SU-DHL-6 (cell line): ENCODE measurements at regions not wholly inside any gene's neighbourhood (a gene's known extent, or its start where the extent isn't known, plus 50 kb on each side); places are given as distances from the start of the nearest gene placed in this dataset.

ENCODE experiments used
- H2AFZ ChIP-seq: fragments of 200-600 bp; sonication (generic); 2 replicates; pipeline ENCODE4 v1.6.1; 2014; ENCODE audit warnings: low read depth, mild to moderate bottlenecking, moderate library complexity, mixed read lengths, antibody characterized with exemption, low read length; ENCODE audit not compliant: severe bottlenecking
- H3F3A ChIP-seq: fragments of 200-600 bp; shearing (Covaris generic); 2 replicates; pipeline ENCODE4 v1.6.0; 2016; ENCODE audit warnings: antibody characterized with exemption, mild to moderate bottlenecking; ENCODE audit not compliant: insufficient read depth
- H3K27ac ChIP-seq: fragments of 200-600 bp; sonication (generic); 2 replicates; pipeline ENCODE4 v1.5.1; 2016; ENCODE audit warnings: low read depth, mild to moderate bottlenecking, low read length, moderate library complexity, mixed read lengths
- H3K27me3 ChIP-seq: fragments of 200-600 bp; sonication (generic), shearing (Covaris generic); 2 replicates; pipeline ENCODE4 v1.6.0; 2014; ENCODE audit warnings: mild to moderate bottlenecking, low read length
- H3K36me3 ChIP-seq: fragments of 200-600 bp; sonication (generic); 2 replicates; pipeline ENCODE4 v1.6.1; 2014; ENCODE audit warnings: mild to moderate bottlenecking, low read length, mixed read lengths
- H3K4me2 ChIP-seq: fragments of 300-600, 200-600 bp; shearing (Covaris generic), sonication (generic); 2 replicates; pipeline ENCODE4 v1.6.0; 2014; ENCODE audit warnings: low read length, low read depth, mild to moderate bottlenecking; ENCODE audit not compliant: poor library complexity, severe bottlenecking
- H3K4me3 ChIP-seq: fragments of 200-600 bp; sonication (generic); 2 replicates; pipeline ENCODE4 v1.5.1; 2014; ENCODE audit warnings: antibody characterized with exemption, low read length, mild to moderate bottlenecking, mixed read lengths; ENCODE audit not compliant: insufficient read depth, poor library complexity, severe bottlenecking
- H3K79me2 ChIP-seq: fragments of 200-600 bp; sonication (generic); 2 replicates; pipeline ENCODE4 v1.6.1; 2014; ENCODE audit warnings: mild to moderate bottlenecking, low read length, moderate library complexity; ENCODE audit not compliant: insufficient read depth
- H3K9ac ChIP-seq: fragments of 200-600 bp; sonication (generic); 2 replicates; pipeline ENCODE4 v1.7.0; 2014; ENCODE audit warnings: mild to moderate bottlenecking, low read length
- H3K9me2 ChIP-seq: fragments of 200-600 bp; sonication (generic); replicated peaks from 2 replicates; pipeline ENCODE4 v1.6.1; 2014; ENCODE audit warnings: low read length; ENCODE audit not compliant: insufficient read depth
- H3K9me3 ChIP-seq: fragments of 200-600 bp; sonication (generic); 2 replicates; pipeline ENCODE4 v1.6.1; 2014; ENCODE audit warnings: low read length, mixed read lengths; ENCODE audit not compliant: insufficient read depth
- H4K20me1 ChIP-seq: fragments of 200-600 bp; sonication (generic); 2 replicates; pipeline ENCODE4 v1.6.1; 2014; ENCODE audit warnings: low read depth, mild to moderate bottlenecking, antibody characterized with exemption, low read length, moderate library complexity, mixed read lengths
- EZH2phosphoT487 ChIP-seq: fragments of 200-600 bp; sonication (generic), shearing (Covaris generic); conservative IDR thresholded peaks from 2 replicates; pipeline ENCODE4 v1.6.1; 2018; ENCODE audit warnings: mild to moderate bottlenecking, antibody characterized with exemption, low read length, moderate library complexity, mixed read lengths
- TF ChIP-seq, protein P1 (sequence below): fragments of 200-600 bp; sonication (generic); IDR thresholded peaks from one replicate; pipeline ENCODE4 v1.5.1; 2017; ENCODE audit warnings: antibody characterized with exemption, mild to moderate bottlenecking, low read length, moderate library complexity; ENCODE audit not compliant: insufficient read depth, poor library complexity, severe bottlenecking

DNA sequence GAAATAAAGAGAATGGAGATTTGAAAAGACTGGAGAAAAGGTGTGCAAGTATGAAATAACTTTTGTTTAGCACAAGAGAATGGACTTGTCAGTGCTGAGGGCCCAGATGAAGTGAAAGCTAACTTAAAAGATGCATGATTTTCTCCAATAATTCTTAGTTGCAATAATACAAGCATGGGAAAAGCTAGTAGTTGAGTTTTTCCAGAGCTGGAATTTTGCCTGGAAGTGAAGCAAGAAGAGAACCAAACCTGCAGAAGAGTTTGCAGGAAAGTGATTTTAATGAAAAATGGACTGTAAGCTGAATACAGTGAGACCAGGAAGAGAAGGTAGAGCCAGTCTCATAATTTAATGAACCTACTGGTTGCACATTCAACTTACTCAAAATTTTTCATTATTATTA, 69.3 kb upstream of the FSCB start:
- Histone ChIP-seq H3K36me3 (no peaks in the 10 kb centered on the region), H3K9ac (no peak overlapping the region), H2AFZ (no peak overlapping the region), H3K4me3 (no peak overlapping the region), H3K9me3 (no peaks in the 10 kb centered on the region; the same call in 1 of the 2 replicates), H3K27me3 (no peaks in the 10 kb centered on the region), H3K79me2 (no peaks in the 10 kb centered on the region), H3F3A (no peaks in the 10 kb centered on the region), H4K20me1 (no peaks in the 10 kb centered on the region), H3K9me2 (no peaks in the 10 kb centered on the region), H3K4me2 (no peak overlapping the region), H3K27ac (no peak overlapping the region)
- TF ChIP-seq, protein P1, sequence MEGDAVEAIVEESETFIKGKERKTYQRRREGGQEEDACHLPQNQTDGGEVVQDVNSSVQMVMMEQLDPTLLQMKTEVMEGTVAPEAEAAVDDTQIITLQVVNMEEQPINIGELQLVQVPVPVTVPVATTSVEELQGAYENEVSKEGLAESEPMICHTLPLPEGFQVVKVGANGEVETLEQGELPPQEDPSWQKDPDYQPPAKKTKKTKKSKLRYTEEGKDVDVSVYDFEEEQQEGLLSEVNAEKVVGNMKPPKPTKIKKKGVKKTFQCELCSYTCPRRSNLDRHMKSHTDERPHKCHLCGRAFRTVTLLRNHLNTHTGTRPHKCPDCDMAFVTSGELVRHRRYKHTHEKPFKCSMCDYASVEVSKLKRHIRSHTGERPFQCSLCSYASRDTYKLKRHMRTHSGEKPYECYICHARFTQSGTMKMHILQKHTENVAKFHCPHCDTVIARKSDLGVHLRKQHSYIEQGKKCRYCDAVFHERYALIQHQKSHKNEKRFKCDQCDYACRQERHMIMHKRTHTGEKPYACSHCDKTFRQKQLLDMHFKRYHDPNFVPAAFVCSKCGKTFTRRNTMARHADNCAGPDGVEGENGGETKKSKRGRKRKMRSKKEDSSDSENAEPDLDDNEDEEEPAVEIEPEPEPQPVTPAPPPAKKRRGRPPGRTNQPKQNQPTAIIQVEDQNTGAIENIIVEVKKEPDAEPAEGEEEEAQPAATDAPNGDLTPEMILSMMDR, result no peak
- no peak for TF ChIP-seq EZH2phosphoT487

DNA sequence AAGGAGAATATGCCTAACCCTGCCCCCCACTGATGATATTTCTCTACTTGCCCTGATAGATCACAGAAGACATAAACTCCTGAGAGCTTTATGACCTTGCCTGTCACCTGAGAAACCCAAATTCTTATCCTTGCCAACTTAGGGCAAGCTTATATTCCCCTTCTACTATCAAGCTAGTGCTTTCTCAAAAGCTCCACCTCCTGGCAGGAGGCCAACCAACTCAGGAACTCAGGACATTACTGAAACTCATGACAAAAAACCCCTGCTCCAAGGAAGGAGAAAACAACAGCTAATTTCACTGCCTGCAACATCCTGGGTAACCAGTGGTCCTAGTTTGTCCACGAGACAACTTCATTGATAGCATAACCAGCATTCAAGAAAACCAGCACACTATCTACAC, 60.9 kb upstream of the FSCB start:
- TF ChIP-seq EZH2phosphoT487, result no peak
- no peaks in the 10 kb centered on the region for H3F3A ChIP-seq
- no peaks in the 10 kb centered on the region for H4K20me1 ChIP-seq
- no peak overlapping the region for H3K27ac ChIP-seq
- H2AFZ ChIP-seq, result peak overlapping the region; percentile 27
- no peaks in the 10 kb centered on the region for H3K9me3 ChIP-seq
- H3K9me2 ChIP-seq, result no peaks in the 10 kb centered on the region
- H3K4me2 ChIP-seq, result no peak overlapping the region
- no peaks in the 10 kb centered on the region for H3K36me3 ChIP-seq
- H3K79me2 ChIP-seq, result no peaks in the 10 kb centered on the region
- H3K4me3 ChIP-seq, result no peak overlapping the region
- no peaks in the 10 kb centered on the region for H3K27me3 ChIP-seq
- H3K9ac ChIP-seq, result no peak overlapping the region

DNA sequence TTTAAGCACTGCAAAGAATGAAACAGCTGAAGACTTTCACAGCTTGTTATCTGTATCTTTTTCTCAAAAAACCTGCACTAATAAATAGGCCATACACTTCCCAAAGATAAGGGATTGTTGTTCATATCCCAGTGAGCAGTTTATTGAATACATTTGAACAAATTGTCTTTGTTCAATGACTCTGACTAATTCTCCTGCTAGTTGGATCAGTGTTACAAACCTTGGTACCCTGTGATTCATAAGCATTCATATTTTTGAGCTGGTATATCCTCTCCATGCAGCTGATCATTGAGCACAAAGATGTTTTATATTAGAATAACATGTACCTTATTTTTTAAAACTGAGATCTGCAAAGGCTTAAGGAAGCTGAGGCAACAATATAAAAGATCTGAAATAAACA, 58.9 kb upstream of the FSCB start:
- Histone ChIP-seq H3K9me2 (no peaks in the 10 kb centered on the region), H3K79me2 (no peaks in the 10 kb centered on the region), H3K36me3 (no peaks in the 10 kb centered on the region), H3K9me3 (no peaks in the 10 kb centered on the region), H4K20me1 (no peaks in the 10 kb centered on the region), H2AFZ (no peak overlapping the region), H3K27ac (no peak overlapping the region), H3K27me3 (no peaks in the 10 kb centered on the region), H3K9ac (no peak overlapping the region), H3K4me2 (no peak overlapping the region), H3F3A (no peaks in the 10 kb centered on the region), H3K4me3 (no peak overlapping the region)
- TF ChIP-seq, protein P1, result no peak
- no peak for TF ChIP-seq EZH2phosphoT487

DNA sequence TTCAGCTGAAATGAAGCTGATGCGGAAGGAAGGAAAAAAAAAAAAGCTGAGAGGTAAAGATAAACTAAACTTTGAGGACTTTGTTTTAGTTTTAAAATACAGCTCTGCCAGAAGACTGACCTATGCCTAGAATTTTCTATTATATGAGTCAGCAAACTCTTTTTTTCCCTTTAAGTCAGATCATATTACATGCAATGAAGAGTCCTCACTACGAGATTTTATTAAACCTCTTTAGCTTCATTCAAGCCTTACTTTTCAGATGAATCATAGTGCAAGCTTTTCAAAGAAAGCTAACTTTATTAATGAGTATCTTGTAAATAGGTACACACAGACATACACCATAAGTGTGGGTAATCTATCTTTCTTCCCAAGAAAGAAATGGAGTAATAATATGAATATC, 57.8 kb upstream of the FSCB start:
- Histone ChIP-seq H2AFZ (no peak overlapping the region), H3K27ac (no peak overlapping the region), H3K9me2 (no peaks in the 10 kb centered on the region), H3F3A (no peaks in the 10 kb centered on the region), H3K4me3 (no peak overlapping the region), H3K9ac (no peak overlapping the region), H3K4me2 (no peak overlapping the region), H3K79me2 (no peaks in the 10 kb centered on the region), H3K9me3 (no peaks in the 10 kb centered on the region), H3K36me3 (no peaks in the 10 kb centered on the region), H3K27me3 (no peaks in the 10 kb centered on the region), H4K20me1 (no peaks in the 10 kb centered on the region)
- no peak for TF ChIP-seq EZH2phosphoT487
- TF ChIP-seq, protein P1, result no peak
